Upper lobe of right lung (tissue), 1 donor: ENCODE measurements at regions not wholly inside any gene's neighbourhood (a gene's known extent, or its start where the extent isn't known, plus 50 kb on each side); places are given as distances from the start of the nearest gene placed in this dataset.
"Not testable (repeated sequence)": the region's sequence is repeated elsewhere in the genome, so short reads cannot be mapped to it uniquely, and the experiment has no call there.

ENCODE experiments used
- ATAC-seq: fragments of 200-7000 bp; cut with Tn5 transposase; one replicate; pipeline ENCODE4 v1.9.1; 2020; ENCODE audit warnings: mild to moderate bottlenecking, moderate library complexity
- DNase-seq: peaks from one replicate; pipeline ENCODE4 v3.0.0-alpha.2; 2020
- H3K27ac ChIP-seq: fragments of 200-600 bp; one replicate; pipeline ENCODE4 v1.8.0; 2022
- H3K27me3 ChIP-seq: fragments of 200-600 bp; one replicate; pipeline ENCODE4 v1.8.0; 2022; ENCODE audit warnings: mild to moderate bottlenecking
- H3K36me3 ChIP-seq: fragments of 200-600 bp; one replicate; pipeline ENCODE4 v1.8.0; 2022
- H3K4me1 ChIP-seq: fragments of 200-600 bp; one replicate; pipeline ENCODE4 v1.8.0; 2022
- H3K4me3 ChIP-seq: fragments of 200-600 bp; one replicate; pipeline ENCODE4 v1.8.0; 2022; ENCODE audit warnings: mild to moderate bottlenecking
- H3K9me3 ChIP-seq: fragments of 200-600 bp; one replicate; pipeline ENCODE4 v1.8.0; 2022
- CTCF ChIP-seq: fragments of 200-600 bp; IDR thresholded peaks from one replicate; pipeline ENCODE4 v1.8.0; 2022; ENCODE audit warnings: antibody characterized with exemption
- intact Hi-C: fragments of 100-400 bp; cut with DNase I; formaldehyde crosslinking; loops from one replicate; pipeline ENCODE4 v1.11.0; 2022
- donor health status: DM: no; HTN: yes; CAD: no; lungs with severe emphysema.

- intact Hi-C loops, H3K9me3 ChIP-seq, DNase-seq, H3K4me1 ChIP-seq, H3K36me3 ChIP-seq, H3K4me3 ChIP-seq, H3K27me3 ChIP-seq, ATAC-seq, H3K27ac ChIP-seq: not testable (repeated sequence)
These were observed 104.3 kb downstream of the MTPN start for GRCh38 chr7:135872861-135873260.

GRCh38 chr7:135862586-135863340 lies 114.2 kb upstream of the FAM180A start:
- no peak for TF ChIP-seq CTCF
- no peaks in the 10 kb centered on the region for H3K4me1 ChIP-seq
- H3K36me3 ChIP-seq: no peaks in the 10 kb centered on the region
- no peaks in the 10 kb centered on the region for H3K9me3 ChIP-seq
- H3K27ac ChIP-seq: no peak overlapping the region
- H3K27me3 ChIP-seq: no peaks in the 10 kb centered on the region
- ATAC-seq (no peak), DNase-seq (no peak)
- H3K4me3 ChIP-seq: no peak overlapping the region
- intact Hi-C loops: no loop called here

- DNase-seq: no peak
- Histone ChIP-seq H3K27ac (no peak overlapping the region), H3K36me3 (no peaks in the 10 kb centered on the region), H3K4me3 (no peak overlapping the region), H3K4me1 (no peaks in the 10 kb centered on the region), H3K9me3 (no peaks in the 10 kb centered on the region), H3K27me3 (no peaks in the 10 kb centered on the region)
- no peak for ATAC-seq
- intact Hi-C loops: no loop called here
- no peak for TF ChIP-seq CTCF
These were observed 110.9 kb upstream of the FAM180A start for GRCh38 chr7:135859538-135859937.

- intact Hi-C loops: no loop called here
- no peak overlapping the region for H3K27ac ChIP-seq
- ATAC-seq: peak; percentile 23
- no peak for TF ChIP-seq CTCF
- no peaks in the 10 kb centered on the region for H3K36me3 ChIP-seq
- H3K4me3 ChIP-seq: no peak overlapping the region
- no peaks in the 10 kb centered on the region for H3K9me3 ChIP-seq
- no peak for DNase-seq
- no peaks in the 10 kb centered on the region for H3K4me1 ChIP-seq
- H3K27me3 ChIP-seq: no peaks in the 10 kb centered on the region
These were observed 110.2 kb upstream of the FAM180A start for GRCh38 chr7:135858851-135859250.

GRCh38 chr7:135858379-135858778 lies 109.8 kb upstream of the FAM180A start:
- Histone ChIP-seq H3K4me3 (no peak overlapping the region), H3K9me3 (no peaks in the 10 kb centered on the region), H3K27ac (no peak overlapping the region), H3K4me1 (no peaks in the 10 kb centered on the region), H3K27me3 (no peaks in the 10 kb centered on the region), H3K36me3 (no peaks in the 10 kb centered on the region)
- no peak for TF ChIP-seq CTCF
- ATAC-seq: no peak
- no peak for DNase-seq
- intact Hi-C loops: no loop called here

- H3K4me1 ChIP-seq: no peaks in the 10 kb centered on the region
- H3K27me3 ChIP-seq: no peaks in the 10 kb centered on the region
- no peak for DNase-seq
- intact Hi-C loops: no loop called here
- H3K36me3 ChIP-seq: no peaks in the 10 kb centered on the region
- H3K4me3 ChIP-seq: no peak overlapping the region
- no peaks in the 10 kb centered on the region for H3K9me3 ChIP-seq
- TF ChIP-seq CTCF: no peak
- H3K27ac ChIP-seq: no peak overlapping the region
- ATAC-seq: peak; percentile 11
These were observed 109.1 kb upstream of the FAM180A start for GRCh38 chr7:135857519-135858274.
